KMS-11 (cell line): ENCODE measurements at regions not wholly inside any gene's neighbourhood (a gene's known extent, or its start where the extent isn't known, plus 50 kb on each side); places are given as distances from the start of the nearest gene placed in this dataset.

Experiments used
- H2AFZ ChIP-seq: fragments of 200-600 bp; sonication (generic); 2 replicates; pipeline ENCODE4 v1.6.1; 2016; ENCODE audit warnings: antibody characterized with exemption, mixed run types, low read depth
- H3K27ac ChIP-seq: fragments of 200-600 bp; sonication (generic); 2 replicates; pipeline ENCODE4 v1.6.1; 2016; ENCODE audit warnings: mild to moderate bottlenecking, mixed run types
- H3K27me3 ChIP-seq: fragments of 200-600 bp; sonication (generic); 2 replicates; pipeline ENCODE4 v1.6.1; 2017; ENCODE audit warnings: mild to moderate bottlenecking, low read depth, mixed run types, moderate library complexity; ENCODE audit not compliant: insufficient read depth
- H3K36me3 ChIP-seq: fragments of 200-600 bp; sonication (generic); 2 replicates; pipeline ENCODE4 v1.6.1; 2017; ENCODE audit warnings: mild to moderate bottlenecking, mixed run types; ENCODE audit not compliant: insufficient read depth
- H3K4me1 ChIP-seq: fragments of 200-600 bp; sonication (generic); 2 replicates; pipeline ENCODE4 v1.6.1; 2016; ENCODE audit warnings: mild to moderate bottlenecking, low read depth, mixed run types; ENCODE audit not compliant: poor library complexity, severe bottlenecking
- H3K4me2 ChIP-seq: fragments of 200-600 bp; sonication (generic); 2 replicates; pipeline ENCODE4 v1.7.0; 2016; ENCODE audit warnings: mild to moderate bottlenecking, mixed run types
- H3K4me3 ChIP-seq: fragments of 200-600 bp; sonication (generic); IDR thresholded peaks from 2 replicates; pipeline ENCODE4 v1.6.1; 2017; ENCODE audit warnings: low read depth, low read length, mixed read lengths; ENCODE audit not compliant: insufficient read depth
- H3K79me2 ChIP-seq: fragments of 200-600 bp; sonication (generic); 2 replicates; pipeline ENCODE4 v1.6.1; 2016; ENCODE audit warnings: low read depth, mixed run types; ENCODE audit not compliant: insufficient read depth
- H3K9ac ChIP-seq: fragments of 200-600 bp; sonication (generic); 2 replicates; pipeline ENCODE4 v1.6.1; 2016; ENCODE audit warnings: mild to moderate bottlenecking, mixed run types
- H4K20me1 ChIP-seq: fragments of 200-600 bp; sonication (generic); 2 replicates; pipeline ENCODE4 v1.6.1; 2016; ENCODE audit warnings: mild to moderate bottlenecking, mixed run types; ENCODE audit not compliant: insufficient read depth
- TF ChIP-seq, protein P1 (sequence below): fragments of 200-600 bp; sonication (generic); conservative IDR thresholded peaks from 2 replicates; pipeline ENCODE4 v1.6.1; 2017; ENCODE audit warnings: low read depth, mild to moderate bottlenecking, antibody characterized with exemption, low read length, moderate library complexity, mixed read lengths

DNA sequence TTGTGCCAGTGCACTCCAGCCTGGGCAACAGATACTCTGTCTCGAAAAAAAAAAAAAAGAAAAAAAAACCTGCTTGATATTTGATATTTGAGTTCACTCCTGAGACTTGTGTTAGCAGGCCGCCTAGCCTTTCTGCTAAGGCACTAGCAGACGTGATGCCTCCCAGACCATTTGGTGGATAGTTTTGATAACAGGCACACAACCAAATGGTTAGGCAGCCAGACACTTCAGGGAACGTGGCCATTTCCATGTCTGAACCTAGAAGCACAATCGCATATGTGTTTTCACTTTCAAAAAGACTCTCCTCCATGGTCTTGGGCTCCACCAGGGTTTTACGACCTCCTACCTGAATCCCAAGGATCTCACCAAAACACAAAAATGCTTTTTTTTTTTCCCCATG, 1319.5 kb downstream of the BRINP3 start:
- H3K4me2 ChIP-seq, result no peak overlapping the region
- H3K36me3 ChIP-seq, result no peaks in the 10 kb centered on the region
- no peaks in the 10 kb centered on the region for H3K4me1 ChIP-seq
- H3K79me2 ChIP-seq, result no peaks in the 10 kb centered on the region
- no peak overlapping the region for H3K27ac ChIP-seq
- H4K20me1 ChIP-seq, result no peaks in the 10 kb centered on the region
- TF ChIP-seq, protein P1, sequence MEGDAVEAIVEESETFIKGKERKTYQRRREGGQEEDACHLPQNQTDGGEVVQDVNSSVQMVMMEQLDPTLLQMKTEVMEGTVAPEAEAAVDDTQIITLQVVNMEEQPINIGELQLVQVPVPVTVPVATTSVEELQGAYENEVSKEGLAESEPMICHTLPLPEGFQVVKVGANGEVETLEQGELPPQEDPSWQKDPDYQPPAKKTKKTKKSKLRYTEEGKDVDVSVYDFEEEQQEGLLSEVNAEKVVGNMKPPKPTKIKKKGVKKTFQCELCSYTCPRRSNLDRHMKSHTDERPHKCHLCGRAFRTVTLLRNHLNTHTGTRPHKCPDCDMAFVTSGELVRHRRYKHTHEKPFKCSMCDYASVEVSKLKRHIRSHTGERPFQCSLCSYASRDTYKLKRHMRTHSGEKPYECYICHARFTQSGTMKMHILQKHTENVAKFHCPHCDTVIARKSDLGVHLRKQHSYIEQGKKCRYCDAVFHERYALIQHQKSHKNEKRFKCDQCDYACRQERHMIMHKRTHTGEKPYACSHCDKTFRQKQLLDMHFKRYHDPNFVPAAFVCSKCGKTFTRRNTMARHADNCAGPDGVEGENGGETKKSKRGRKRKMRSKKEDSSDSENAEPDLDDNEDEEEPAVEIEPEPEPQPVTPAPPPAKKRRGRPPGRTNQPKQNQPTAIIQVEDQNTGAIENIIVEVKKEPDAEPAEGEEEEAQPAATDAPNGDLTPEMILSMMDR, result no peak
- H3K27me3 ChIP-seq, result no peaks in the 10 kb centered on the region
- H3K4me3 ChIP-seq, result no peak overlapping the region
- no peak overlapping the region for H2AFZ ChIP-seq
- no peak overlapping the region for H3K9ac ChIP-seq

DNA sequence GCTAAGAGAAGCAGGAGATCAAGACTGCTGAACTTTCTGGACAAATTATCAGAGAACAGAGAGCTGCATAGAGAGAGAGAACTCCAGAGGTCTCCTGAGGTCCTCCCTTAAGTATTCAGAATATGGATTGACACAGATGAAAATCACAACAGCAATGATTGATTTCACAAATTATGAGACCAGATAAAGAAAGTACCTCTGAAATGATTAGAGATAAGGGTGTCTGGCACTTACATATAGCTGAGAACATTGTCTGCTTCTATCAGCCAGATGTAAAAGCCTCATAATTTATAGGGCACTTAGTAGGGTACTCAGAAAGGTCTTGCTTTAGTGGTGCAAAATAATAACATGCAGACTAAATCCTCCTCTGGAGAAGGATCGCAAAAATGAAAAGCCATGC, 1301.8 kb downstream of the BRINP3 start:
- Histone ChIP-seq H3K79me2 (no peaks in the 10 kb centered on the region), H2AFZ (no peak overlapping the region), H3K4me3 (no peak overlapping the region), H4K20me1 (no peaks in the 10 kb centered on the region), H3K4me2 (no peak overlapping the region), H3K27ac (no peak overlapping the region), H3K9ac (no peak overlapping the region), H3K27me3 (no peaks in the 10 kb centered on the region), H3K36me3 (no peaks in the 10 kb centered on the region), H3K4me1 (no peaks in the 10 kb centered on the region)
- TF ChIP-seq, protein P1, result no peak

DNA sequence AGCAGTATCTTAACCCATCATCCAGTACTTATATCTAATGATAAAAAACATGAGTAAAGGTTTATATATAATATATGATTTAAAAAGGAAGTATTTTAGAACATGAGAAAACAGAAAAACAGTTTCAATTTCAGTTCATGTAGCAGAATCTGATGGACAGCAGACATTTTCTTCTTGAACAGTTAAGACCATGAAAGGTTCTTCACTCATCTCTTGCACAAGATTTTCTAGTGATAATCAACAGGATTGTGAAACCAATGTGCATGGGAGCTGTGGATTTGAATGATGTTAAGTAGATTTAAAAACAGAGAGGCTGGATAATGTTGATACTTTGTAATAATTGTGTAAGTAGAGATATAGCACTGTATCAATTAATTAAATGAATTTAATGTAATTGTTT, 1297.6 kb downstream of the BRINP3 start:
- Histone ChIP-seq H3K9ac (no peak overlapping the region), H3K4me1 (no peaks in the 10 kb centered on the region), H3K27me3 (no peaks in the 10 kb centered on the region), H3K4me3 (no peak overlapping the region), H3K27ac (no peak overlapping the region), H3K79me2 (no peaks in the 10 kb centered on the region), H3K4me2 (no peak overlapping the region), H3K36me3 (no peaks in the 10 kb centered on the region), H2AFZ (no peak overlapping the region), H4K20me1 (no peaks in the 10 kb centered on the region; the same call in 1 of the 2 replicates)
- TF ChIP-seq, protein P1, result no peak

DNA sequence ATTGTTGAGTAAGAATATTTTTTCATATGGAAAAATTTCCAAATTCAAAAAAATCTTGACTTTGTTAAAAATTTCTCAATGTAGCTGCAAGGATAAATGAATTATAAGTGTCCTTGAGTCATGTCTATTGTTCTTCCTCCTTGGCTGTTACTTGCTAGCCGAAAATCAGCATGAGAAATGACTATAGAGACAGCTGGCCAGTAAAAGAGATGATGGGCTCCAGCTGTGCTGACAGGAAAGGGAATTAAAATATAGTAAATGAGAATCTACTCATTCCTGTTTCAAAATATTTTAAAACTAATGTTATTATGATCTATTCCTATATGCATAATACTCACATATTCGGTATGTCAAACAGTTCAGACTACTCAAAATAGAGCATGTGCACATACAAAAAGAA, 1292.6 kb downstream of the BRINP3 start:
- no peak overlapping the region for H3K27ac ChIP-seq
- no peaks in the 10 kb centered on the region for H3K4me1 ChIP-seq
- TF ChIP-seq, protein P1, result no peak
- H2AFZ ChIP-seq, result no peak overlapping the region
- H3K27me3 ChIP-seq, result no peaks in the 10 kb centered on the region
- H3K9ac ChIP-seq, result no peak overlapping the region
- H3K4me2 ChIP-seq, result no peak overlapping the region
- no peak overlapping the region for H3K4me3 ChIP-seq
- no peaks in the 10 kb centered on the region for H3K79me2 ChIP-seq
- no peaks in the 10 kb centered on the region; the same call in 1 of the 2 replicates for H4K20me1 ChIP-seq
- H3K36me3 ChIP-seq, result no peaks in the 10 kb centered on the region
